ENCODE measurements at regions not wholly inside any gene's neighbourhood (a gene's known extent, or its start where the extent isn't known, plus 50 kb on each side); places are given as distances from the start of the nearest gene placed in this dataset.

DNA sequence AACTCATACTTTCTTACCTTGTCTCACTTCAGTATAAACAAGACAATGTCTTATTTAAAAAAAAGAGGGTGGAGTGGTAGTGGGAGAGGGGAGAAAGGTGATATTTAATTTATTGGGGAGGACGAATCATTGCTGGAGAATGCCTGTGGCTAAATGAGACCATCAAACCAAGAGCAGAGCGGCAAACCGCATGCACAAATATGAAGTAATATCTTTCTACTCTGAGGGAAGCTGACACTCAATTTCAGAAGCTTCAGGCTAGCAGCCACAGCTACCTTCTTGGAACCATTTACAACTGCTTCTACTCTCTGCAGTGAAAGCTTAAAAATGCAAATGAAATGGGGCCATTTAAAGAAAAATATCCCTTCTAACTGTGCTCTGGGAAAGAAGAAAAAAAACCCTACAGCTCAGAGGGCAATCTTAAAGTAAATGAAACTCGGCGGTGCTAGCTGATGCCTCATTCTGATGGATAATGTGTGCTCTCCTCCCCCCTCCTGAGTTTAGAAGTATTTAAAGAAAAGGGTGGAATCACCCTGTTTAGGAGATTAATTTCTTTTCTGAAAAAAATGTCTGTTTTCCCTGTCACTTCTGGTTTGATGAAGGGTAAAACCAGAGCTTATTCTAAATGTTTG lies 178.2 kb upstream of the CAMK1G start:
- TF ChIP-seq POLR2AphosphoS5 (IDR thresholded peaks at IDR 0.05) (no peak), EP300 (IDR thresholded peaks at IDR 0.05) (no peak)
- TF ChIP-seq, protein P1, sequence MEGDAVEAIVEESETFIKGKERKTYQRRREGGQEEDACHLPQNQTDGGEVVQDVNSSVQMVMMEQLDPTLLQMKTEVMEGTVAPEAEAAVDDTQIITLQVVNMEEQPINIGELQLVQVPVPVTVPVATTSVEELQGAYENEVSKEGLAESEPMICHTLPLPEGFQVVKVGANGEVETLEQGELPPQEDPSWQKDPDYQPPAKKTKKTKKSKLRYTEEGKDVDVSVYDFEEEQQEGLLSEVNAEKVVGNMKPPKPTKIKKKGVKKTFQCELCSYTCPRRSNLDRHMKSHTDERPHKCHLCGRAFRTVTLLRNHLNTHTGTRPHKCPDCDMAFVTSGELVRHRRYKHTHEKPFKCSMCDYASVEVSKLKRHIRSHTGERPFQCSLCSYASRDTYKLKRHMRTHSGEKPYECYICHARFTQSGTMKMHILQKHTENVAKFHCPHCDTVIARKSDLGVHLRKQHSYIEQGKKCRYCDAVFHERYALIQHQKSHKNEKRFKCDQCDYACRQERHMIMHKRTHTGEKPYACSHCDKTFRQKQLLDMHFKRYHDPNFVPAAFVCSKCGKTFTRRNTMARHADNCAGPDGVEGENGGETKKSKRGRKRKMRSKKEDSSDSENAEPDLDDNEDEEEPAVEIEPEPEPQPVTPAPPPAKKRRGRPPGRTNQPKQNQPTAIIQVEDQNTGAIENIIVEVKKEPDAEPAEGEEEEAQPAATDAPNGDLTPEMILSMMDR (IDR thresholded peaks at IDR 0.05), result no peak
